ENCODE measurements at regions not wholly inside any gene's neighbourhood (a gene's known extent, or its start where the extent isn't known, plus 50 kb on each side); places are given as distances from the start of the nearest gene placed in this dataset.

- no peak for TF ChIP-seq MAX (IDR thresholded peaks at IDR 0.05)
- TF ChIP-seq, protein P1, sequence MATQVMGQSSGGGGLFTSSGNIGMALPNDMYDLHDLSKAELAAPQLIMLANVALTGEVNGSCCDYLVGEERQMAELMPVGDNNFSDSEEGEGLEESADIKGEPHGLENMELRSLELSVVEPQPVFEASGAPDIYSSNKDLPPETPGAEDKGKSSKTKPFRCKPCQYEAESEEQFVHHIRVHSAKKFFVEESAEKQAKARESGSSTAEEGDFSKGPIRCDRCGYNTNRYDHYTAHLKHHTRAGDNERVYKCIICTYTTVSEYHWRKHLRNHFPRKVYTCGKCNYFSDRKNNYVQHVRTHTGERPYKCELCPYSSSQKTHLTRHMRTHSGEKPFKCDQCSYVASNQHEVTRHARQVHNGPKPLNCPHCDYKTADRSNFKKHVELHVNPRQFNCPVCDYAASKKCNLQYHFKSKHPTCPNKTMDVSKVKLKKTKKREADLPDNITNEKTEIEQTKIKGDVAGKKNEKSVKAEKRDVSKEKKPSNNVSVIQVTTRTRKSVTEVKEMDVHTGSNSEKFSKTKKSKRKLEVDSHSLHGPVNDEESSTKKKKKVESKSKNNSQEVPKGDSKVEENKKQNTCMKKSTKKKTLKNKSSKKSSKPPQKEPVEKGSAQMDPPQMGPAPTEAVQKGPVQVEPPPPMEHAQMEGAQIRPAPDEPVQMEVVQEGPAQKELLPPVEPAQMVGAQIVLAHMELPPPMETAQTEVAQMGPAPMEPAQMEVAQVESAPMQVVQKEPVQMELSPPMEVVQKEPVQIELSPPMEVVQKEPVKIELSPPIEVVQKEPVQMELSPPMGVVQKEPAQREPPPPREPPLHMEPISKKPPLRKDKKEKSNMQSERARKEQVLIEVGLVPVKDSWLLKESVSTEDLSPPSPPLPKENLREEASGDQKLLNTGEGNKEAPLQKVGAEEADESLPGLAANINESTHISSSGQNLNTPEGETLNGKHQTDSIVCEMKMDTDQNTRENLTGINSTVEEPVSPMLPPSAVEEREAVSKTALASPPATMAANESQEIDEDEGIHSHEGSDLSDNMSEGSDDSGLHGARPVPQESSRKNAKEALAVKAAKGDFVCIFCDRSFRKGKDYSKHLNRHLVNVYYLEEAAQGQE (IDR thresholded peaks at IDR 0.05; ENCODE audit: low read depth) = no peak
- no peak for TF ChIP-seq CREB1 (IDR thresholded peaks at IDR 0.05; ENCODE audit: low read depth)
These were observed 157.4 kb upstream of the P2RY1 start for GRCh38 chr3:152677491-152677890.

DNA sequence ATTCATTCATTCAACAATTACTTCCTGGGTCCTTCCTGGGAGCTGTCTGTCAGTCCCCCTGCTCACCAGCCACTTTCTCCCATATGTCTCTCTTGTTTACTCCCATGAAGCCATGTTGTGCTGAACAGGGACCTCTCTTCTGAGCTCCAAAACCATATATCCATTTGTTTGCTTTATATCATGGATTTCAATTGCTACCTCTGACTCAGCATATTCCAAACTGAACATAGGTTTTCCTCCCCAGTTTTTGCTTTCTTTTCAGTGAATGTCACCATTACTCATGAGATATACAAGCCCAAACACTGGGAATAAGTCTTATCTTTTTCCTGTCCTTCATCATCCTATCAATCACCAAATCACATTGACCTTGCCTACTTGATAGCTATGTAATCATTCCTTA lies 152.5 kb upstream of the P2RY1 start:
- TF ChIP-seq TEAD4 (IDR thresholded peaks at IDR 0.05) = no peak
- TF ChIP-seq ZBTB7A (IDR thresholded peaks at IDR 0.05; ENCODE audit: low read depth) = no peak
- no peak for TF ChIP-seq TCF12 (IDR thresholded peaks at IDR 0.05; ENCODE audit: low read depth)

DNA sequence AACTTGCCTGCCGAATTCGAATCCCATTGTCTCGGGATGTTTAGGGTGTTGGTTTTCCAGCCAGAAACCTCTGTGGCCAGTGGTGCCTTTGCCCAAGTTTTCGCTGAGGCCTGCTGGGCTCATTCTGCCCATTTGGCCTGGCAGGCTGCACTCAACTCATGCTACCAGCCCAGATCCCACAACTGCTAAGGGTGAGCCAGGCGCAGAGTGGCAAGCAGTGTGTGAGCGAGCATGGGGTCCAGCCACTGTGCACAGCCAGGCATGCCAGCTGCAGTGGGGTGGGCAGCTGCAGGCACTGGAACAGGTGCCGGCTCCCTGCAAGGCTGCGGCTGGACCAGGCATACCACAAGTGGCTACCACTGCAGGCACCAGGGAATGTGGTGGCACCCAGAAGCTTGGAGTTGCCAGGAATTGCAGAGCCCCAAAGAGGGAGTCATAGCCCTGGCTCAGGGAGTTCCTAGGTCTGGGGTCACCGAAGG lies 151.4 kb upstream of the P2RY1 start:
- TF ChIP-seq TEAD4 (IDR thresholded peaks at IDR 0.05) = no peak
- TF ChIP-seq RAD21 (IDR thresholded peaks at IDR 0.05; ENCODE audit: low read depth) = no peak
- no peak for TF ChIP-seq CEBPB (IDR thresholded peaks at IDR 0.05)
- TF ChIP-seq MAX (IDR thresholded peaks at IDR 0.05) = no peak
- no peak for TF ChIP-seq EGR1 (IDR thresholded peaks at IDR 0.05)

DNA sequence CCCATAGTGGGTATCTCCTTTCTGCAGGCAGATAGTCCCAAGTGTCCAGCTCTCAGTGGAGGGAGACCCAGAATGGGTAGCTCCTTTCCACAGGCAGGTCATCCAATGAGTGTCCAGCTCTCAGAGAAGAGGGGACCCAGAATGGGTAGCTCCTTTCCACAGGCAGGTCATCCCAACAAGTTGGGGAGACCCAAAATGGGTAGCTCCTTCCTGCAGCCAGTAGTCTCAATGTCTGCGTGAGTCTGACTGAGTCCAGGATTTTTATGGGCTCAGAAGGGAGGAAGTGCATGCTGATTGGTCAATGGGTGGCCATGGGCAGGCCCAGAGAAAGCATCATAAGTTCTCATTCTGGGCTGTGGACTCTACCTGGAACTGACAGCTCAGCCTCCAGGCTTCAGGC lies 150.7 kb upstream of the P2RY1 start:
- TF ChIP-seq EP300 (IDR thresholded peaks at IDR 0.05; ENCODE audit: borderline replicate concordance) = no peak
- no peak for TF ChIP-seq YY1 (IDR thresholded peaks at IDR 0.05; ENCODE audit: low read depth)
- TF ChIP-seq RAD21 (IDR thresholded peaks at IDR 0.05; ENCODE audit: low read depth) = no peak
- no peak for TF ChIP-seq CREB1 (IDR thresholded peaks at IDR 0.05; ENCODE audit: low read depth)
- TF ChIP-seq USF1 (IDR thresholded peaks at IDR 0.05) = no peak
- TF ChIP-seq TAF1 (IDR thresholded peaks at IDR 0.05; ENCODE audit: low read depth) = no peak
- TF ChIP-seq, protein P1 (IDR thresholded peaks at IDR 0.05; ENCODE audit: low read depth) = no peak
- no peak for TF ChIP-seq TCF12 (IDR thresholded peaks at IDR 0.05; ENCODE audit: low read depth)
- TF ChIP-seq NFIC (IDR thresholded peaks at IDR 0.05) = no peak
- TF ChIP-seq MAX (IDR thresholded peaks at IDR 0.05) = no peak
- TF ChIP-seq FOXM1 (IDR thresholded peaks at IDR 0.05; ENCODE audit: borderline replicate concordance, low read depth) = no peak

DNA sequence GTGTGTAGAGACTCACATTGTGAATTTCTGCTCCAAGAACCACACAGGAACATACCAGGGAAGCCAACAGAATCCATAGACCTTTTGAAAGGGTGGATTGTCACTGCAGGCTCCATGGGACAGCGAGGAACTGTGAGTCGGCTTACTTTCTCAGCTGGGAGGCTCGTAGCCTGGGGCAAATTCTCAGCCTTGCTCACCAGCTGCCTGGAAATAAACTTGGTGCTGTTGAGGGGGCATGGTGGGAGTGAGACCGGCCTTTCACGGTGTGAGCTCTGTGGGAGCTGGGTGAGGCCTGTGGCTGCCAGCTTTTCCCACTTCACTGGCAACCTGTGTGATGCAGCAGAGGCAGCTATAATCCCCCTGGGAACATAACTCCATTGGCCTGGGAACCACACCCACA lies 146.6 kb upstream of the P2RY1 start:
- TF ChIP-seq CREB1 (IDR thresholded peaks at IDR 0.05; ENCODE audit: low read depth) (no peak), EGR1 (IDR thresholded peaks at IDR 0.05) (no peak), TAF1 (IDR thresholded peaks at IDR 0.05; ENCODE audit: low read depth) (no peak), CEBPB (IDR thresholded peaks at IDR 0.05) (no peak), MAX (IDR thresholded peaks at IDR 0.05) (no peak), USF1 (IDR thresholded peaks at IDR 0.05) (no peak), FOXM1 (IDR thresholded peaks at IDR 0.05; ENCODE audit: borderline replicate concordance, low read depth) (no peak), YY1 (IDR thresholded peaks at IDR 0.05; ENCODE audit: low read depth) (no peak), NFIC (IDR thresholded peaks at IDR 0.05) (no peak), TEAD4 (IDR thresholded peaks at IDR 0.05) (no peak), RAD21 (IDR thresholded peaks at IDR 0.05; ENCODE audit: low read depth) (no peak), EP300 (IDR thresholded peaks at IDR 0.05; ENCODE audit: borderline replicate concordance) (no peak), TCF12 (IDR thresholded peaks at IDR 0.05; ENCODE audit: low read depth) (no peak), ZBTB7A (IDR thresholded peaks at IDR 0.05; ENCODE audit: low read depth) (no peak)
- TF ChIP-seq, protein P1 (IDR thresholded peaks at IDR 0.05; ENCODE audit: low read depth) = no peak
